GM12878 (cell line): ENCODE measurements at regions not wholly inside any gene's neighbourhood (a gene's known extent, or its start where the extent isn't known, plus 50 kb on each side); places are given as distances from the start of the nearest gene placed in this dataset.

Source experiments
- ATAC-seq: fragments of 200-7000 bp; cut with Tn5 transposase; 3 replicates; pipeline ENCODE4 v1.9.1; 2020; ENCODE audit warnings: mild to moderate bottlenecking, moderate library complexity
- BruUV-seq: library from RNA; stranded (reverse); fragments of 400-500 nt; replicated peaks from 2 replicates; lab custom pipeline; 2021; lab: Mats Ljungman, UMichigan
- CTCF ChIA-PET: fragments of 300-600 bp; sonication (Branson Sonifier 250); formaldehyde crosslinking; extraction: SDS; loops from one replicate; lab custom pipeline; 2021; ENCODE audit warnings: inconsistent platforms; lab: Yijun Ruan, JAX
- POLR2A ChIA-PET: fragments of 350-600 bp; formaldehyde crosslinking; extraction: SDS; loops from one replicate; lab custom pipeline; 2021; ENCODE audit warnings: inconsistent platforms; lab: Charles Lee
- RAD21 ChIA-PET: fragments of 300-600 bp; sonication (Branson Sonifier 250); formaldehyde crosslinking; loops from one replicate; lab custom pipeline; 2023; ENCODE audit warnings: antibody characterized with exemption; ENCODE audit not compliant: unreplicated experiment; lab: Charles Lee
- SMC1A ChIA-PET: fragments of 300-600 bp; sonication (Branson Sonifier 250); formaldehyde crosslinking; loops from one replicate; lab custom pipeline; 2023; ENCODE audit not compliant: unreplicated experiment, uncharacterized antibody; lab: Charles Lee
- DNase-seq: peaks from one replicate; pipeline ENCODE4 v3.0.0-alpha.2; 2011; ENCODE audit warnings: low read depth, low spot score
- FAIRE-seq: peaks from 3 replicates; lab custom pipeline; 2011; peaks lifted over from hg19 to GRCh38; lab: Jason Lieb, UNC
- H2AFZ ChIP-seq: 2 replicates; pipeline ENCODE4 v1.6.0; 2011; ENCODE audit warnings: low read depth, low read length, control low read depth; ENCODE audit not compliant: control insufficient read depth
- H3K27ac ChIP-seq: 2 replicates; pipeline ENCODE4 v1.5.1; 2011; ENCODE audit warnings: control low read depth; ENCODE audit not compliant: control insufficient read depth, insufficient read depth
- H3K27me3 ChIP-seq, 2 experiments: replicated peaks in 1 of 2; 2 replicates each; pipeline versions ENCODE4 v1.6.0 to v1.6.1; 2011; ENCODE audit warnings: low read length in 1 of 2; ENCODE audit not compliant: control insufficient read depth in 2 of 2, insufficient read depth in 2 of 2
- H3K36me3 ChIP-seq, 2 experiments: 2 replicates each; pipeline ENCODE4 v1.5.1; 2011; ENCODE audit warnings: low read length in 1 of 2; ENCODE audit not compliant: control insufficient read depth in 2 of 2, insufficient read depth in 2 of 2
- H3K4me1 ChIP-seq: 2 replicates; pipeline ENCODE4 v1.6.1; 2011; ENCODE audit warnings: mild to moderate bottlenecking, low read length, moderate library complexity, mixed read lengths; ENCODE audit not compliant: control insufficient read depth, insufficient read depth
- H3K4me2 ChIP-seq: 2 replicates; pipeline ENCODE4 v1.6.0; 2011; ENCODE audit warnings: control low read depth; ENCODE audit not compliant: control insufficient read depth, insufficient read depth
- H3K4me3 ChIP-seq: fragments of 200-600 bp; sonication (generic); 2 replicates; pipeline ENCODE4 v1.5.1; 2016
- H3K79me2 ChIP-seq: 2 replicates; pipeline ENCODE4 v1.6.0; 2011; ENCODE audit warnings: low read length; ENCODE audit not compliant: control insufficient read depth, insufficient read depth
- H3K9ac ChIP-seq: 2 replicates; pipeline ENCODE4 v1.8.0; 2011; ENCODE audit warnings: low read length, control low read depth, mixed read lengths; ENCODE audit not compliant: control insufficient read depth, insufficient read depth
- H3K9me3 ChIP-seq: replicated peaks from 3 replicates; pipeline ENCODE4 v1.5.1; 2011; ENCODE audit warnings: mild to moderate bottlenecking, low read length; ENCODE audit not compliant: control insufficient read depth, insufficient read depth
- H4K20me1 ChIP-seq: 2 replicates; pipeline ENCODE4 v1.6.0; 2011; ENCODE audit not compliant: control insufficient read depth, insufficient read depth
- BCL11A ChIP-seq: IDR thresholded peaks from 2 replicates; pipeline ENCODE4 v1.6.1; 2011; ENCODE audit warnings: low read depth, low read length
- CBFB ChIP-seq: IDR thresholded peaks from 2 replicates; pipeline ENCODE4 v1.6.1; 2016; ENCODE audit warnings: antibody characterized with exemption, low read depth
- CBX5 ChIP-seq: sonication (generic); IDR thresholded peaks from 2 replicates; pipeline ENCODE4 v1.6.1; 2016; ENCODE audit warnings: low read depth, moderate library complexity, mild to moderate bottlenecking, inconsistent platforms
- HDAC2 ChIP-seq: fragments of 200-600 bp; sonication (generic); IDR thresholded peaks from 2 replicates; pipeline ENCODE4 v1.6.1; 2017
- MEF2A ChIP-seq: IDR thresholded peaks from 2 replicates; pipeline ENCODE4 v1.6.1; 2011; ENCODE audit warnings: low read depth, mild to moderate bottlenecking, low read length, moderate library complexity; ENCODE audit not compliant: insufficient read depth
- NFIC ChIP-seq: IDR thresholded peaks from 2 replicates; pipeline ENCODE4 v1.6.1; 2012; ENCODE audit warnings: low read depth, mild to moderate bottlenecking, inconsistent platforms, low read length, moderate library complexity
- NRF1 ChIP-seq: conservative IDR thresholded peaks from 2 replicates; pipeline ENCODE4 v1.6.1; 2011; ENCODE audit warnings: mild to moderate bottlenecking, low read depth, low read length, improper control_type of control experiment
- PAX8 ChIP-seq: fragments of 450-650 bp; IDR thresholded peaks from 2 replicates; pipeline ENCODE4 v1.6.1; 2017; ENCODE audit warnings: mild to moderate bottlenecking, moderate library complexity
- PBX3 ChIP-seq: IDR thresholded peaks from 2 replicates; pipeline ENCODE4 v1.6.1; 2011; ENCODE audit warnings: mild to moderate bottlenecking, low read depth, low read length, moderate library complexity; ENCODE audit not compliant: insufficient replicate concordance
- PML ChIP-seq: IDR thresholded peaks from 2 replicates; pipeline ENCODE4 v1.6.1; 2012; ENCODE audit warnings: low read length, inconsistent platforms
- POU2F2 ChIP-seq: IDR thresholded peaks from 3 replicates; pipeline ENCODE4 v1.6.1; 2011; ENCODE audit warnings: low read depth, mild to moderate bottlenecking, low read length, borderline replicate concordance
- YBX1 ChIP-seq: fragments of 450-650 bp; IDR thresholded peaks from 2 replicates; pipeline ENCODE4 v1.6.1; 2016; ENCODE audit warnings: antibody characterized with exemption
- WGBS: methylation state at CpG from one replicate; pipeline ENCODE4 v1.1.6; 2016; ENCODE audit warnings: low lambda C conversion rate; ENCODE audit not compliant: insufficient replicate concordance, insufficient coverage; ENCODE audit errors: missing lambda C conversion rate; 5-methylcytosine and 5-hydroxymethylcytosine counted together
- in situ Hi-C: fragments of 300-500 bp; cut with MboI; formaldehyde crosslinking; loops from 9 replicates; pipeline ENCODE4 v1.14.3; 2018; ENCODE audit warnings: mixed read lengths
- intact Hi-C: fragments of 100-400 bp; cut with micrococcal nuclease; formaldehyde crosslinking; loops from one replicate; pipeline ENCODE4 v1.14.2; 2022; ENCODE audit not compliant: unreplicated experiment
- TF ChIP-seq, protein P1 (sequence below): fragments of 450-650 bp; IDR thresholded peaks from 2 replicates; pipeline ENCODE4 v1.6.1; 2017; ENCODE audit warnings: antibody characterized with exemption, mild to moderate bottlenecking, moderate library complexity
- TF ChIP-seq, protein P2 (sequence below): fragments of 450-650 bp; IDR thresholded peaks from 2 replicates; pipeline ENCODE4 v1.6.1; 2017; ENCODE audit warnings: mild to moderate bottlenecking, moderate library complexity

- RAD21 ChIA-PET: no interaction called here
- DNase-seq (no peak), ATAC-seq (no peak), FAIRE-seq (no peak)
- no peaks in the 10 kb centered on the region for H3K79me2 ChIP-seq
- no peak overlapping the region for H3K4me3 ChIP-seq
- H4K20me1 ChIP-seq: no peaks in the 10 kb centered on the region
- H3K9me3 ChIP-seq: no peaks in the 10 kb centered on the region
- intact Hi-C loops: no loop called here
- no peaks in the 10 kb centered on the region for H3K4me1 ChIP-seq
- no peak overlapping the region for H2AFZ ChIP-seq
- no peaks in the 10 kb centered on the region; a peak in 1 of 4 replicates for H3K27me3 ChIP-seq
- SMC1A ChIA-PET: interaction anchor here (1.0 kb wide), 1 partner anchor 10 kb away, joined by 3 read pairs; no protein-coding TSS in a partner anchor
- in situ Hi-C loops: no loop called here
- TF ChIP-seq, protein P1, sequence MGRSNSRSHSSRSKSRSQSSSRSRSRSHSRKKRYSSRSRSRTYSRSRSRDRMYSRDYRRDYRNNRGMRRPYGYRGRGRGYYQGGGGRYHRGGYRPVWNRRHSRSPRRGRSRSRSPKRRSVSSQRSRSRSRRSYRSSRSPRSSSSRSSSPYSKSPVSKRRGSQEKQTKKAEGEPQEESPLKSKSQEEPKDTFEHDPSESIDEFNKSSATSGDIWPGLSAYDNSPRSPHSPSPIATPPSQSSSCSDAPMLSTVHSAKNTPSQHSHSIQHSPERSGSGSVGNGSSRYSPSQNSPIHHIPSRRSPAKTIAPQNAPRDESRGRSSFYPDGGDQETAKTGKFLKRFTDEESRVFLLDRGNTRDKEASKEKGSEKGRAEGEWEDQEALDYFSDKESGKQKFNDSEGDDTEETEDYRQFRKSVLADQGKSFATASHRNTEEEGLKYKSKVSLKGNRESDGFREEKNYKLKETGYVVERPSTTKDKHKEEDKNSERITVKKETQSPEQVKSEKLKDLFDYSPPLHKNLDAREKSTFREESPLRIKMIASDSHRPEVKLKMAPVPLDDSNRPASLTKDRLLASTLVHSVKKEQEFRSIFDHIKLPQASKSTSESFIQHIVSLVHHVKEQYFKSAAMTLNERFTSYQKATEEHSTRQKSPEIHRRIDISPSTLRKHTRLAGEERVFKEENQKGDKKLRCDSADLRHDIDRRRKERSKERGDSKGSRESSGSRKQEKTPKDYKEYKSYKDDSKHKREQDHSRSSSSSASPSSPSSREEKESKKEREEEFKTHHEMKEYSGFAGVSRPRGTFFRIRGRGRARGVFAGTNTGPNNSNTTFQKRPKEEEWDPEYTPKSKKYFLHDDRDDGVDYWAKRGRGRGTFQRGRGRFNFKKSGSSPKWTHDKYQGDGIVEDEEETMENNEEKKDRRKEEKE: no peak
- TF ChIP-seq YBX1 (no peak), NRF1 (no peak), MEF2A (no peak), POU2F2 (no peak), HDAC2 (no peak), PML (no peak), BCL11A (no peak), PAX8 (no peak), CBFB (no peak), CBX5 (no peak), PBX3 (no peak), NFIC (no peak)
- TF ChIP-seq, protein P2, sequence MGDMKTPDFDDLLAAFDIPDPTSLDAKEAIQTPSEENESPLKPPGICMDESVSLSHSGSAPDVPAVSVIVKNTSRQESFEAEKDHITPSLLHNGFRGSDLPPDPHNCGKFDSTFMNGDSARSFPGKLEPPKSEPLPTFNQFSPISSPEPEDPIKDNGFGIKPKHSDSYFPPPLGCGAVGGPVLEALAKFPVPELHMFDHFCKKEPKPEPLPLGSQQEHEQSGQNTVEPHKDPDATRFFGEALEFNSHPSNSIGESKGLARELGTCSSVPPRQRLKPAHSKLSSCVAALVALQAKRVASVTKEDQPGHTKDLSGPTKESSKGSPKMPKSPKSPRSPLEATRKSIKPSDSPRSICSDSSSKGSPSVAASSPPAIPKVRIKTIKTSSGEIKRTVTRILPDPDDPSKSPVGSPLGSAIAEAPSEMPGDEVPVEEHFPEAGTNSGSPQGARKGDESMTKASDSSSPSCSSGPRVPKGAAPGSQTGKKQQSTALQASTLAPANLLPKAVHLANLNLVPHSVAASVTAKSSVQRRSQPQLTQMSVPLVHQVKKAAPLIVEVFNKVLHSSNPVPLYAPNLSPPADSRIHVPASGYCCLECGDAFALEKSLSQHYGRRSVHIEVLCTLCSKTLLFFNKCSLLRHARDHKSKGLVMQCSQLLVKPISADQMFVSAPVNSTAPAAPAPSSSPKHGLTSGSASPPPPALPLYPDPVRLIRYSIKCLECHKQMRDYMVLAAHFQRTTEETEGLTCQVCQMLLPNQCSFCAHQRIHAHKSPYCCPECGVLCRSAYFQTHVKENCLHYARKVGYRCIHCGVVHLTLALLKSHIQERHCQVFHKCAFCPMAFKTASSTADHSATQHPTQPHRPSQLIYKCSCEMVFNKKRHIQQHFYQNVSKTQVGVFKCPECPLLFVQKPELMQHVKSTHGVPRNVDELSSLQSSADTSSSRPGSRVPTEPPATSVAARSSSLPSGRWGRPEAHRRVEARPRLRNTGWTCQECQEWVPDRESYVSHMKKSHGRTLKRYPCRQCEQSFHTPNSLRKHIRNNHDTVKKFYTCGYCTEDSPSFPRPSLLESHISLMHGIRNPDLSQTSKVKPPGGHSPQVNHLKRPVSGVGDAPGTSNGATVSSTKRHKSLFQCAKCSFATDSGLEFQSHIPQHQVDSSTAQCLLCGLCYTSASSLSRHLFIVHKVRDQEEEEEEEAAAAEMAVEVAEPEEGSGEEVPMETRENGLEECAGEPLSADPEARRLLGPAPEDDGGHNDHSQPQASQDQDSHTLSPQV: no peak
- POLR2A ChIA-PET: no interaction called here
- no peak overlapping the region for H3K4me2 ChIP-seq
- CTCF ChIA-PET: no interaction called here
- no TSS peak for BruUV-seq
- 57% methylated on average over 3 of the region's 3 CpGs for WGBS
- H3K27ac ChIP-seq: no peak overlapping the region
- H3K9ac ChIP-seq: no peak overlapping the region
- no peaks in the 10 kb centered on the region for H3K36me3 ChIP-seq
These were observed 49.8 kb upstream of the XYLT1 start for GRCh38 chr16:17520561-17520960.
